HUES48 (cell line): ENCODE measurements at regions not wholly inside any gene's neighbourhood (a gene's known extent, or its start where the extent isn't known, plus 50 kb on each side); places are given as distances from the start of the nearest gene placed in this dataset.
A peak's percentile ranks its signal among the peaks of the same experiment; 100 is the strongest.

Experiments
- H3K27ac ChIP-seq: one replicate; pipeline ENCODE4 v1.7.0; 2013; ENCODE audit warnings: low read depth, low read length, inconsistent platforms
- H3K27me3 ChIP-seq: 2 replicates; pipeline ENCODE4 v1.6.1; 2013; ENCODE audit warnings: mild to moderate bottlenecking, low read length; ENCODE audit not compliant: control insufficient read depth, insufficient read depth
- H3K36me3 ChIP-seq: 2 replicates; pipeline ENCODE4 v1.6.1; 2013; ENCODE audit warnings: low read length; ENCODE audit not compliant: control insufficient read depth, insufficient read depth
- H3K4me1 ChIP-seq: 2 replicates; pipeline ENCODE4 v1.6.1; 2013; ENCODE audit warnings: mild to moderate bottlenecking, low read length; ENCODE audit not compliant: control insufficient read depth, insufficient read depth
- H3K4me3 ChIP-seq: 2 replicates; pipeline ENCODE4 v1.5.1; 2013; ENCODE audit warnings: mild to moderate bottlenecking, low read depth, low read length
- H3K9ac ChIP-seq: 2 replicates; pipeline ENCODE4 v1.6.1; 2013; ENCODE audit warnings: mild to moderate bottlenecking, low read depth, low read length, moderate library complexity
- H3K9me3 ChIP-seq: 2 replicates; pipeline ENCODE4 v1.6.1; 2013; ENCODE audit warnings: low read length; ENCODE audit not compliant: control insufficient read depth, insufficient read depth

- H3K36me3 ChIP-seq: no peaks in the 10 kb centered on the region
- H3K9me3 ChIP-seq: peaks cover 12% of the 10 kb centered on the region; the same call in 1 of the 2 replicates
- H3K9ac ChIP-seq: no peak overlapping the region
- H3K27me3 ChIP-seq: no peaks in the 10 kb centered on the region
- no peak overlapping the region for H3K27ac ChIP-seq
- H3K4me1 ChIP-seq: peaks cover 23% of the 10 kb centered on the region
- H3K4me3 ChIP-seq: no peak overlapping the region
Measured at GRCh38 chr10:44301781-44302355, 83.0 kb downstream of the CXCL12 start.

GRCh38 chr10:44300666-44301649 is 83.9 kb downstream of the CXCL12 start:
- H3K9ac ChIP-seq: no peak overlapping the region
- H3K27ac ChIP-seq: no peak overlapping the region
- no peaks in the 10 kb centered on the region for H3K27me3 ChIP-seq

GRCh38 chr10:44298713-44299112 is 86.2 kb downstream of the CXCL12 start:
- Histone ChIP-seq H3K9ac (no peak overlapping the region), H3K36me3 (no peaks in the 10 kb centered on the region), H3K4me1 (peaks cover 36% of the 10 kb centered on the region), H3K4me3 (no peak overlapping the region), H3K27me3 (peaks cover 10% of the 10 kb centered on the region), H3K9me3 (peaks cover 3% of the 10 kb centered on the region; the same call in 1 of the 2 replicates), H3K27ac (peak overlapping the region; percentile 56)

More at GRCh38 chr10:44300666-44301649, 83.9 kb downstream of the CXCL12 start:
- H3K4me1 ChIP-seq: peaks cover 30% of the 10 kb centered on the region
- no peak overlapping the region for H3K4me3 ChIP-seq
- H3K36me3 ChIP-seq: no peaks in the 10 kb centered on the region
- H3K9me3 ChIP-seq: peaks cover 12% of the 10 kb centered on the region; the same call in 1 of the 2 replicates

DNA sequence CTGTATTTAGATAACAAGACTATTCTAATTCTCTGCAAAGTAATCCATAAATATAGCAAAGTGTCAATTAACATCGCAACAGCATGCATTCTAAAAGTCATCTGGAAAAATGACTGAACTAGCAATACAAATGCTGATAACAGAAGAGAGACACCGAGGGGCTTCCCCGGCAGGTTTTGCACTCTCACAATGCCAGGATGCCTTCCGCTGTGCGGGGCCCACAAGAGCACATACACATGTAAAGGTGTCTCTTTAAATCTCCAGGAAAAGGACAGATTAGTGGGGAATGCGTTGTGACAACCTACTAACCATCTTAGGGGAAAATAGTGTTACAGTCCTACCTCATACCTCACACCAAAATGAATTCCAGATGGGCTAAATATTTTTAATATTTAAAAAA is 86.9 kb downstream of the CXCL12 start:
- Histone ChIP-seq H3K4me1 (peaks cover 42% of the 10 kb centered on the region), H3K36me3 (no peaks in the 10 kb centered on the region), H3K27ac (peak overlapping the region; percentile 22), H3K9me3 (no peaks in the 10 kb centered on the region), H3K27me3 (peaks cover 17% of the 10 kb centered on the region), H3K4me3 (no peak overlapping the region), H3K9ac (no peak overlapping the region)

DNA sequence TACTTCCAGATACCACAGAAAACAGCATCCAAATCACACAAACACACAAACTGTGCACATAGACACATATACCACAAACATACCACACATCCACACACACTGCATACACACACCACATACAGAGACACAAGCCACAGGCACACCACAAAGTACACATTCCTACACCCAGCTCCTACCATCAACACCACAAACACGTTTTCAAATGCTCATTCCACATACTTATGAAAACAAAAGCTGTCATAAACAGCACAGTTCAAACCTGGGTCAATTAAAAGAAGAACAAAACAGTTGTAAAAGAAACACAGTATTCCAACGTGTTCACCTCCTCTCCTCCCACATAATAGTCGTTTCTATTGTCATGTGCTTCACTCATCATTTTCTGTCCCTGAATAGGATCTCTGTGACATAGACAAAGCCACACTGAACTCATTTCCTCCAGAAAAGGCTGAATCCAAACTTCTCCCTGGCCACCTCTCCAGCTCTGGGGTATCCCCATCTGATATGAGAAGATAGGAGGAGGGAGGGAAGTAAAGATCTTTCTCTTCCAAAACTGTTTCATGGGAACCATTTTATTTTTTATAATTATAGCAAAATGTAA is 89.2 kb downstream of the CXCL12 start:
- H3K27me3 ChIP-seq: peaks cover 28% of the 10 kb centered on the region
- no peaks in the 10 kb centered on the region for H3K36me3 ChIP-seq
- H3K9me3 ChIP-seq: no peaks in the 10 kb centered on the region
- H3K4me3 ChIP-seq: no peak overlapping the region
- no peak overlapping the region for H3K9ac ChIP-seq
- H3K4me1 ChIP-seq: peaks cover 45% of the 10 kb centered on the region
- H3K27ac ChIP-seq: no peak overlapping the region

- Histone ChIP-seq H3K4me1 (peaks cover 45% of the 10 kb centered on the region), H3K27ac (no peak overlapping the region), H3K36me3 (no peaks in the 10 kb centered on the region), H3K4me3 (no peak overlapping the region), H3K9me3 (no peaks in the 10 kb centered on the region), H3K9ac (no peak overlapping the region), H3K27me3 (peaks cover 28% of the 10 kb centered on the region)
Measured at GRCh38 chr10:44294726-44295412, 90.0 kb downstream of the CXCL12 start.

DNA sequence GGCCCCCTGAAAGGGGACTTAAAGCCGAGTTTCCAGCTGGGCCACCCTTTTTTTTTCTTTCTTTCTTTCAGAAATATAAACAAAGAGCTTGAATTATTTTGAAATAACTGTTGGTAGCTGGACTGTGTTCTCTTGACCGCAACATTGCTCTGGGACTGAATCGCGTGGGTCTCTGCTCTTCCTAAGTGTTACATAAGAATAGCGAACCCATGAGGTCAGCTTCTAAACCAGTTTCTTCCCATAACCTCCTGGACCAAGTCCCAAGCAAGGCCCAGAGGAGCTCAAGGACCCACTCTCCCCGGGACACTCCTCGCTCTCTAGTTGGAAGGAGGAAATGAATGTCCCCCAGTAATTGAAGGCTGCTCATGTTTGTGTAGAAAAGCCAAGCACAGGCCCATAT is 91.1 kb downstream of the CXCL12 start:
- Histone ChIP-seq H3K27me3 (peaks cover 28% of the 10 kb centered on the region), H3K9ac (no peak overlapping the region), H3K4me1 (peaks cover 42% of the 10 kb centered on the region), H3K27ac (no peak overlapping the region), H3K36me3 (no peaks in the 10 kb centered on the region), H3K4me3 (peak overlapping the region; percentile 62; the same call in 1 of the 2 replicates), H3K9me3 (no peaks in the 10 kb centered on the region)

DNA sequence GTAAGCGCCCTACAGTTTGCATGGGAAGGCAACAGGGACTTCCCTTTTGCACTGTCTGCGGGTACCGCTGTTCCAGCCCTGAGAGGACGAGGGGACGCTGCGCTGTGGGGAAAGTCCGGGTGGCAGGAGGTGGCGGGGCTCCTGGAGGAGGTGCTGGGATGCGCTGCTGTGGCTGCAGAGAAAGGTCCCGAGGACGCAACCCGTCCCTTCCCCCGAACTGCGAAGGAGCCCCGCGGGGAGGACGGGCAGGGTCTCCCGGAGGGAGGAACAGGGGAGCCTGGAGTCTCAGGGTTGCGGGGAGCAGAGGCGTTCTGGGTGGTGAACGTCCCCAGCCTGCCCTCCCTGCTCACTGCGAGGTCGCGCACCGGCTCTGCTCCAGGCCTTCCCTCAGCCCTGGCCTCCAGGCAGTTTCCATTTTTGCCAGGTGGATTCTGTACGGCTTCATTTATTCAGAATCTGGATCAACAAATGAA is 91.6 kb downstream of the CXCL12 start:
- peak overlapping the region; percentile 62 for H3K4me3 ChIP-seq
- H3K9ac ChIP-seq: no peak overlapping the region
- H3K36me3 ChIP-seq: no peaks in the 10 kb centered on the region

GRCh38 chr10:44292390-44293002 is 92.4 kb downstream of the CXCL12 start:
- Histone ChIP-seq H3K36me3 (no peaks in the 10 kb centered on the region), H3K27me3 (peaks cover 28% of the 10 kb centered on the region), H3K27ac (no peak overlapping the region), H3K9me3 (no peaks in the 10 kb centered on the region), H3K4me1 (peaks cover 38% of the 10 kb centered on the region), H3K4me3 (peak overlapping the region; percentile 54), H3K9ac (no peak overlapping the region)

More for the DNA sequence above, 91.6 kb downstream of the CXCL12 start:
- peaks cover 38% of the 10 kb centered on the region for H3K4me1 ChIP-seq
- no peaks in the 10 kb centered on the region for H3K9me3 ChIP-seq
- H3K27ac ChIP-seq: no peak overlapping the region
- peaks cover 28% of the 10 kb centered on the region for H3K27me3 ChIP-seq

- Histone ChIP-seq H3K4me1 (peaks cover 38% of the 10 kb centered on the region), H3K9ac (no peak overlapping the region)
Measured at GRCh38 chr10:44291091-44291490, 93.8 kb downstream of the CXCL12 start.

More at GRCh38 chr10:44291091-44291490, 93.8 kb downstream of the CXCL12 start:
- Histone ChIP-seq H3K27ac (no peak overlapping the region), H3K27me3 (peaks cover 28% of the 10 kb centered on the region), H3K4me3 (no peak overlapping the region), H3K36me3 (no peaks in the 10 kb centered on the region), H3K9me3 (no peaks in the 10 kb centered on the region)
